ENCODE measurements at regions not wholly inside any gene's neighbourhood (a gene's known extent, or its start where the extent isn't known, plus 50 kb on each side); places are given as distances from the start of the nearest gene placed in this dataset.

DNA sequence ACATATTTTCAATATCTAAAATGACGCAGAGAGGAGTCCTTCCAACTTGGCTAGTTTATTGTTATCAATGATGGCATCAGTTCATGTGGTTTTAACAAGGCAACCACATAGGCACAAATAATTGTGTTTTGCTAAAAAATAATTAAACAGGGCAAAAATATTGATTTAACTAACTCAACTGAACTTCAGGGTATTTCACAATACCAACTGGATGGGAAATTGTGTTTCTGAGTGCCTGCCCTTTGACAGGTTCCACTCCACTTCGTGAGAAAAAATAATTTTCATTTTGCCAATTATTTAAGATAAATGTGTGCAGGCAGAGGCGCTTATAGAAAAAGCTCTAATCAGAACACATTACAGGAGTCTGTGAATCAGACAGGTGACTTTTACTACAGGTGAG, 689.3 kb upstream of the CCDC54 start:
- Histone ChIP-seq H3K36me3 (ENCODE audit: control insufficient read depth, insufficient read depth, low read length) (no peaks in the 10 kb centered on the region), H3K4me1 (ENCODE audit: control insufficient read depth, insufficient read depth, low read length) (no peaks in the 10 kb centered on the region), H3K9me3 (ENCODE audit: control insufficient read depth, insufficient read depth, low read length) (no peaks in the 10 kb centered on the region), H3K9ac (ENCODE audit: low read depth, low read length) (no peak overlapping the region), H3K4me3 (ENCODE audit: low read depth, low read length) (no peak overlapping the region), H3K27me3 (ENCODE audit: control insufficient read depth, insufficient read depth, low read length) (no peaks in the 10 kb centered on the region)

DNA sequence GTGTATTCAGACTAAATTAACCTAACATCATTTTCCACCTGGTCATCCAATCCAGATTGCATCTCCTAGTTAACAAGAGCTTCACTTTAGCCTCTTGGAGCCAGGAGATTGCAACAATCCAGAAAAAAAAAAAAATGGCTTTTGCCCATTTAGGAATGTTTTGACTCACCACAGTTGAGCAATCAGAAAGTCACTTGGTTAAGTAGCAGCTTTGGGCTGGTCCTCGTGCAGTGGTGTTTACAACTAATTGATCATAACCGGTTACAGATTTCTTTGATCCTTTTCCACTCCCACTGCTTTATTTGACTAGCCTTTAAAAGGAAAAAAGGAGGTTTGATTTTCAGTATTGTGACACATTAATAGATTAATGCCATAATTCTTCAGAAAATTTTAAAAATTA, 688.8 kb upstream of the CCDC54 start:
- H3K9ac ChIP-seq (ENCODE audit: low read depth, low read length) = no peak overlapping the region
- H3K27me3 ChIP-seq (ENCODE audit: control insufficient read depth, insufficient read depth, low read length) = no peaks in the 10 kb centered on the region
- no peak overlapping the region for H3K4me3 ChIP-seq (ENCODE audit: low read depth, low read length)
- H3K9me3 ChIP-seq (ENCODE audit: control insufficient read depth, insufficient read depth, low read length) = no peaks in the 10 kb centered on the region
- no peaks in the 10 kb centered on the region for H3K4me1 ChIP-seq (ENCODE audit: control insufficient read depth, insufficient read depth, low read length)
- H3K36me3 ChIP-seq (ENCODE audit: control insufficient read depth, insufficient read depth, low read length) = no peaks in the 10 kb centered on the region

DNA sequence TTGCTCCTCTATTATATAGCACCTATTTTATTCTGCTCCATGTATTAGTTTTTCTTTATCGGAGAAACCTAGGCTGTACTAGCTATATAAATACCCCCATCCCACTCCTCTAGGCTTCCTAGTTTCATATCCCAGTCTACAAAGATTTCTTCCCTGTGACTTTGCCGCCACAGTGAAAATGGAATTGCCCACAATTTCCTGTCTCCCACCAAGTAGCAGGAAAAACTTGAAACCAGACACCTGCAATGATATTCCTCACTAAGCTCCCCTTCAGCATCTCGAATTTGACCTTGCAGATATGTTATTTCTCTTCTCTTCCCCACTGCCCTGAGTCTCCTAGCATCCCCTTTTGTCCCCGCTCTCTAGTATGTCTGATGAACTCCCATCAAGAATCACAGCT, 685.8 kb upstream of the CCDC54 start:
- no peaks in the 10 kb centered on the region for H3K9me3 ChIP-seq (ENCODE audit: control insufficient read depth, insufficient read depth, low read length)
- no peaks in the 10 kb centered on the region for H3K4me1 ChIP-seq (ENCODE audit: control insufficient read depth, insufficient read depth, low read length)
- no peak overlapping the region for H3K4me3 ChIP-seq (ENCODE audit: low read depth, low read length)
- H3K36me3 ChIP-seq (ENCODE audit: control insufficient read depth, insufficient read depth, low read length) = no peaks in the 10 kb centered on the region
- no peaks in the 10 kb centered on the region for H3K27me3 ChIP-seq (ENCODE audit: control insufficient read depth, insufficient read depth, low read length)
- H3K9ac ChIP-seq (ENCODE audit: low read depth, low read length) = no peak overlapping the region

DNA sequence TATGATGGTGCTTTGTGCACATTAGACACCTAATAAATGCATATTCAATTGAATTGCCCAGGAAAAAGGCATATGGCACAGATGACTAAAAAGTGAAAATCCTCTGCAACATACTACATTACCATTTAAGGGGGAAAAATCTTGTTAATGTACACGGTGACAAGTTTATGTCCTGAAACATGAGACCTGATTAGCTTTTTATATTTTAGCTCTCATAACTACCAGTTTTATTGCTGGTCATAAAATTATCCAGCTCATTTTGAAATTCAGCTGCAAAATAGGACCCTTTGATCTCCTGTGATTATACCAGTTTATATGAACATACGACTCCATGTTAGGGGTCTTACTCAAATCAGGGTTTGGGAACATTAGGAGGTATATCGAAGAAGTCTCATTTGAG, 684.6 kb upstream of the CCDC54 start:
- H3K4me3 ChIP-seq (ENCODE audit: low read depth, low read length) = no peak overlapping the region
- H3K36me3 ChIP-seq (ENCODE audit: control insufficient read depth, insufficient read depth, low read length) = no peaks in the 10 kb centered on the region
- H3K9ac ChIP-seq (ENCODE audit: low read depth, low read length) = no peak overlapping the region
- H3K27me3 ChIP-seq (ENCODE audit: control insufficient read depth, insufficient read depth, low read length) = no peaks in the 10 kb centered on the region
- no peaks in the 10 kb centered on the region for H3K4me1 ChIP-seq (ENCODE audit: control insufficient read depth, insufficient read depth, low read length)
- H3K9me3 ChIP-seq (ENCODE audit: control insufficient read depth, insufficient read depth, low read length) = no peaks in the 10 kb centered on the region

GRCh38 chr3:106699122-106699521, 678.1 kb upstream of the CCDC54 start:
- no peaks in the 10 kb centered on the region for H3K27me3 ChIP-seq (ENCODE audit: control insufficient read depth, insufficient read depth, low read length)
- no peaks in the 10 kb centered on the region for H3K4me1 ChIP-seq (ENCODE audit: control insufficient read depth, insufficient read depth, low read length)
- H3K9me3 ChIP-seq (ENCODE audit: control insufficient read depth, insufficient read depth, low read length) = no peaks in the 10 kb centered on the region
- no peaks in the 10 kb centered on the region for H3K36me3 ChIP-seq (ENCODE audit: control insufficient read depth, insufficient read depth, low read length)
- no peak overlapping the region for H3K9ac ChIP-seq (ENCODE audit: low read depth, low read length)
- H3K4me3 ChIP-seq (ENCODE audit: low read depth, low read length) = no peak overlapping the region

- H3K27me3 ChIP-seq (ENCODE audit: control insufficient read depth, insufficient read depth, low read length) = no peaks in the 10 kb centered on the region
- H3K9me3 ChIP-seq (ENCODE audit: control insufficient read depth, insufficient read depth, low read length) = no peaks in the 10 kb centered on the region
- no peak overlapping the region for H3K9ac ChIP-seq (ENCODE audit: low read depth, low read length)
- H3K4me3 ChIP-seq (ENCODE audit: low read depth, low read length) = no peak overlapping the region
- no peaks in the 10 kb centered on the region for H3K36me3 ChIP-seq (ENCODE audit: control insufficient read depth, insufficient read depth, low read length)
- H3K4me1 ChIP-seq (ENCODE audit: control insufficient read depth, insufficient read depth, low read length) = no peaks in the 10 kb centered on the region
These were observed 676.3 kb upstream of the CCDC54 start for GRCh38 chr3:106700981-106701380.

- Histone ChIP-seq H3K9me3 (ENCODE audit: control insufficient read depth, insufficient read depth, low read length) (no peaks in the 10 kb centered on the region), H3K36me3 (ENCODE audit: control insufficient read depth, insufficient read depth, low read length) (no peaks in the 10 kb centered on the region), H3K4me1 (ENCODE audit: control insufficient read depth, insufficient read depth, low read length) (no peaks in the 10 kb centered on the region), H3K9ac (ENCODE audit: low read depth, low read length) (no peak overlapping the region), H3K4me3 (ENCODE audit: low read depth, low read length) (no peak overlapping the region), H3K27me3 (ENCODE audit: control insufficient read depth, insufficient read depth, low read length) (no peaks in the 10 kb centered on the region)
These were observed 673.7 kb upstream of the CCDC54 start for GRCh38 chr3:106703524-106703923.

DNA sequence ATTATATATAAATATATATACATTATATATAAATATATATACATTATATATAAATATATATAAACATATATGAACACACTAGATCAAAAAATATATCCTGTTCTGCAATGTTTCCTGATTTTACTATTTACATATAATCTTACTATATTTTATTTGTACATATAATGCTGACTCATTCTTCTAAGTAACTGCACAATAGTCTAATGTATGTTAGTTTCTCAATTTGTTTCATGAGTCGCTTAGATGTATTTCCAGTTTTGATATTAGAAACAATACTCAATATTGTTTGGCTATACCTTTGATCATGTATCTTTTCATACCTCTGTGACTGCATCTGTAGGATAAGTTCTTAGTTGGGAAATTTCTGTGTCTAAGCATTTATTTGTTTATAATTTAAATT, 669.9 kb upstream of the CCDC54 start:
- H3K9ac ChIP-seq (ENCODE audit: low read depth, low read length) = no peak overlapping the region
- no peaks in the 10 kb centered on the region for H3K36me3 ChIP-seq (ENCODE audit: control insufficient read depth, insufficient read depth, low read length)
- no peaks in the 10 kb centered on the region for H3K4me1 ChIP-seq (ENCODE audit: control insufficient read depth, insufficient read depth, low read length)
- no peaks in the 10 kb centered on the region for H3K9me3 ChIP-seq (ENCODE audit: control insufficient read depth, insufficient read depth, low read length)
- no peaks in the 10 kb centered on the region for H3K27me3 ChIP-seq (ENCODE audit: control insufficient read depth, insufficient read depth, low read length)
- no peak overlapping the region for H3K4me3 ChIP-seq (ENCODE audit: low read depth, low read length)

- Histone ChIP-seq H3K27me3 (ENCODE audit: control insufficient read depth, insufficient read depth, low read length) (no peaks in the 10 kb centered on the region), H3K4me3 (ENCODE audit: low read depth, low read length) (no peak overlapping the region), H3K9me3 (ENCODE audit: control insufficient read depth, insufficient read depth, low read length) (no peaks in the 10 kb centered on the region), H3K9ac (ENCODE audit: low read depth, low read length) (no peak overlapping the region), H3K4me1 (ENCODE audit: control insufficient read depth, insufficient read depth, low read length) (no peaks in the 10 kb centered on the region), H3K36me3 (ENCODE audit: control insufficient read depth, insufficient read depth, low read length) (no peaks in the 10 kb centered on the region)
These were observed 666.6 kb upstream of the CCDC54 start for GRCh38 chr3:106710596-106710995.

DNA sequence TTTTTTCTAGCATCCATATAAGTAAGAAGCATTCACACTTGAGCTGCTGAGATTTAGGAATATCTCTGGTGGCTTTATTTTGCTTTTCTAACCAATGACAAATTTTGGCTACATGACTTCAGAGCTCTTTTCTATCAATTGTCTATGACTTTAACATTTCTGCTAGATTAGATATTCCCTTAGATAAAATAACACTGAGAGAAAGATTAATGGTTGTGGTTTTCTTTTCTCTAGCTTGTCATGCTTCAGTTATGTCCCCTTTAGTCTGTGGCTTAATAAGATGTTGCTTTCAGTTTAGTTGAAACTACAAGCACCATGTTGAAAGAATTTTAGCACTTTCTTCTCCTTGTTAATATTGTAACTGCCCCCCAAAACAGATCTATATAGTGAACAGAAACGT, 665.6 kb upstream of the CCDC54 start:
- Histone ChIP-seq H3K27me3 (ENCODE audit: control insufficient read depth, insufficient read depth, low read length) (no peaks in the 10 kb centered on the region), H3K9ac (ENCODE audit: low read depth, low read length) (no peak overlapping the region), H3K36me3 (ENCODE audit: control insufficient read depth, insufficient read depth, low read length) (no peaks in the 10 kb centered on the region), H3K4me3 (ENCODE audit: low read depth, low read length) (no peak overlapping the region), H3K4me1 (ENCODE audit: control insufficient read depth, insufficient read depth, low read length) (no peaks in the 10 kb centered on the region), H3K9me3 (ENCODE audit: control insufficient read depth, insufficient read depth, low read length) (no peaks in the 10 kb centered on the region)

DNA sequence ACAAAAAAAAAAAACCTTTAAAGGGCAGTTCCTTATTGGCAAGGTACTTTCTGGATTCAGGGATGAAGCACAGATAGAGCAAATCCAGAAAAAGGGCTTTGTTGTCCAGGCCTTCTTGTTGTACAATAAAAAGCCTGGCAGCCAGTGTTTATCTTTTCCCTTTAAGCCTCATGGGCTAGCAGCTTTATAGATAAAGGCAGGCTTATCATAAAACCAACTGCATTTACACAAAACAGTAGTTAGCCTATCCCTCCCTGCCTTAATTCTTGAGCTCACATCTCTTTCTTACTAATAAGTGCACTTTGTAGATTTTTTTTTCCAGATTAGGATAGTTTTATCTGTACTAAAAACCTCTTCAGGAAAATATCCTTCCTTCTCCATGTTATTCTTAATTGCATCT, 662.8 kb upstream of the CCDC54 start:
- H3K9ac ChIP-seq (ENCODE audit: low read depth, low read length) = no peak overlapping the region
- H3K36me3 ChIP-seq (ENCODE audit: control insufficient read depth, insufficient read depth, low read length) = no peaks in the 10 kb centered on the region
- no peak overlapping the region for H3K4me3 ChIP-seq (ENCODE audit: low read depth, low read length)
- H3K9me3 ChIP-seq (ENCODE audit: control insufficient read depth, insufficient read depth, low read length) = no peaks in the 10 kb centered on the region
- H3K27me3 ChIP-seq (ENCODE audit: control insufficient read depth, insufficient read depth, low read length) = no peaks in the 10 kb centered on the region
- no peaks in the 10 kb centered on the region for H3K4me1 ChIP-seq (ENCODE audit: control insufficient read depth, insufficient read depth, low read length)

- Histone ChIP-seq H3K9me3 (ENCODE audit: control insufficient read depth, insufficient read depth, low read length) (no peaks in the 10 kb centered on the region), H3K36me3 (ENCODE audit: control insufficient read depth, insufficient read depth, low read length) (no peaks in the 10 kb centered on the region), H3K4me3 (ENCODE audit: low read depth, low read length) (no peak overlapping the region), H3K27me3 (ENCODE audit: control insufficient read depth, insufficient read depth, low read length) (no peaks in the 10 kb centered on the region), H3K9ac (ENCODE audit: low read depth, low read length) (no peak overlapping the region), H3K4me1 (ENCODE audit: control insufficient read depth, insufficient read depth, low read length) (no peaks in the 10 kb centered on the region)
These were observed 662.0 kb upstream of the CCDC54 start for GRCh38 chr3:106715286-106715685.

Data from iPS-15b (cell line).